SIG-M5 (cell line): ENCODE measurements at regions not wholly inside any gene's neighbourhood (a gene's known extent, or its start where the extent isn't known, plus 50 kb on each side); places are given as distances from the start of the nearest gene placed in this dataset.
"Not testable (repeated sequence)": the region's sequence is repeated elsewhere in the genome, so short reads cannot be mapped to it uniquely, and the experiment has no call there.

ENCODE experiments used
- DNase-seq: peaks from one replicate; lab custom pipeline; 2025; lab: John Stamatoyannopoulos, UW

- DNase-seq: no peak
Measured at GRCh38 chr2:48220501-48220900, 94.0 kb upstream of the FOXN2 start.

GRCh38 chr2:48221846-48222516 is 92.5 kb upstream of the FOXN2 start:
- DNase-seq: no peak

- DNase-seq: peak; percentile 92
Measured at GRCh38 chr2:48227617-48228344, 86.7 kb upstream of the FOXN2 start.

- no peak for DNase-seq
Measured at GRCh38 chr2:48228345-48228684, 86.2 kb upstream of the FOXN2 start.

GRCh38 chr2:48229063-48229462 is 85.4 kb upstream of the FOXN2 start:
- DNase-seq: no peak

- no peak for DNase-seq
Measured at GRCh38 chr2:48230834-48231233, 83.6 kb upstream of the FOXN2 start.

- DNase-seq: no peak
Measured at GRCh38 chr2:48232351-48232750, 82.1 kb upstream of the FOXN2 start.

- no peak for DNase-seq
Measured at GRCh38 chr2:48233005-48233404, 81.5 kb upstream of the FOXN2 start.

- not testable (repeated sequence) for DNase-seq
Measured at GRCh38 chr2:48233824-48234223, 80.7 kb upstream of the FOXN2 start.

GRCh38 chr2:48235076-48235475 is 79.4 kb upstream of the FOXN2 start:
- DNase-seq: no peak

- no peak for DNase-seq
Measured at GRCh38 chr2:48238381-48238780, 76.1 kb upstream of the FOXN2 start.

GRCh38 chr2:48240912-48241311 is 73.6 kb upstream of the FOXN2 start:
- no peak for DNase-seq

GRCh38 chr2:48247206-48247605 is 67.3 kb upstream of the FOXN2 start:
- no peak for DNase-seq

- no peak for DNase-seq
Measured at GRCh38 chr2:48248251-48248933, 66.1 kb upstream of the FOXN2 start.

GRCh38 chr2:48249025-48249424 is 65.5 kb upstream of the FOXN2 start:
- DNase-seq: no peak

GRCh38 chr2:48249631-48250473 is 64.6 kb upstream of the FOXN2 start:
- DNase-seq: peak; percentile 60

GRCh38 chr2:48250474-48250844 is 64.0 kb upstream of the FOXN2 start:
- no peak for DNase-seq

GRCh38 chr2:48250943-48251342 is 63.5 kb upstream of the FOXN2 start:
- peak; percentile 92 for DNase-seq

- DNase-seq: no peak
Measured at GRCh38 chr2:48251437-48252148, 62.9 kb upstream of the FOXN2 start.

GRCh38 chr2:48253301-48253700 is 61.2 kb upstream of the FOXN2 start:
- DNase-seq: no peak

GRCh38 chr2:48254839-48255238 is 59.6 kb upstream of the FOXN2 start:
- no peak for DNase-seq

GRCh38 chr2:48257456-48257855 is 57.0 kb upstream of the FOXN2 start:
- no peak for DNase-seq
